ENCODE measurements at regions not wholly inside any gene's neighbourhood (a gene's known extent, or its start where the extent isn't known, plus 50 kb on each side); places are given as distances from the start of the nearest gene placed in this dataset.

DNA sequence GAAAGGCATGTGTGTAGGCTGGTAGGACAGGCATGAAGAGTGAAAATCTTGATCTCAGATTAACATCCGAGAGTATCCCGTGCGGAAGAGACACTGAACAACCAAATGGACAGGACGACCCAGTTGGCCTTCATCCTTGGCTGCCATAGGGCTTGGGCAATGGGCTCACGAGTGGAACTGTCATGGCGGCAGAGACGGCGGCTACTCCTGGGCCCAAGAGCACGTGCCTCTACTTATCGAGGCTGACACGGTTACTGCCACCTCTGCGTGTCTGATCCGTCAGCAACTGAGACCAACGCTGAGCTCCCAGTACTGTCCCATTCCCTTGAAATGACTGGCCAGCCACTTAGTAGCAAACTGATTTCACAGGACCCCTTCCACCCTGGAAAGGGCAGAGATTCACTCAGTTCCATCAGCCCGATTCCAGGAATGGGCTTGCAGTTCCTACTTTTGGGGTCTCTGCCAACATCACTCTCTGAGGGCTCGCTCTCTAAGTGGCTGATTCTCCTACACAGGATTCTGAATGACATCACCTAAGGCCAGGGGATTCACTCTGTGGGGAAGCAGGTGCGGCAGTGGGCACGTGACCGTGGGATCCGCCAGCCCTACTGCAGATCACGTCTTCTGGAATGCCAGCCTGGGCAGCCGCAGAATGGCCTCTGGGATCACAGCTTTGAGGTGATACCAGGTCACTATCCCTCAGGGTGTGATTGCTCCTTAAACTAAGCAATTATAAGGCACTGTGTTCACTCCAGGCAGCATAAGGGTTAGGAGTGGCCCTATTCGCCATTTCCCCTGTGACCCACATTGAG, 97.8 kb downstream of the RPS6KA4 start (continued):
- TF ChIP-seq, protein P1, sequence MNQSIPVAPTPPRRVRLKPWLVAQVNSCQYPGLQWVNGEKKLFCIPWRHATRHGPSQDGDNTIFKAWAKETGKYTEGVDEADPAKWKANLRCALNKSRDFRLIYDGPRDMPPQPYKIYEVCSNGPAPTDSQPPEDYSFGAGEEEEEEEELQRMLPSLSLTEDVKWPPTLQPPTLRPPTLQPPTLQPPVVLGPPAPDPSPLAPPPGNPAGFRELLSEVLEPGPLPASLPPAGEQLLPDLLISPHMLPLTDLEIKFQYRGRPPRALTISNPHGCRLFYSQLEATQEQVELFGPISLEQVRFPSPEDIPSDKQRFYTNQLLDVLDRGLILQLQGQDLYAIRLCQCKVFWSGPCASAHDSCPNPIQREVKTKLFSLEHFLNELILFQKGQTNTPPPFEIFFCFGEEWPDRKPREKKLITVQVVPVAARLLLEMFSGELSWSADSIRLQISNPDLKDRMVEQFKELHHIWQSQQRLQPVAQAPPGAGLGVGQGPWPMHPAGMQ (IDR thresholded peaks at IDR 0.05; ENCODE audit: borderline replicate concordance) = no peak
- TF ChIP-seq ETV6 (conservative IDR thresholded peaks at IDR 0.05 in 1 of 2, IDR thresholded peaks at IDR 0.05 in 1 of 2; ENCODE audit: borderline replicate concordance in 1 of 2, low read depth in 1 of 2) (no peak), ZNF592 (IDR thresholded peaks at IDR 0.05) (no peak), DPF2 (IDR thresholded peaks at IDR 0.05) (no peak)

- no peaks in the 10 kb centered on the region for H3K36me3 ChIP-seq (ENCODE audit: control insufficient read depth in 2 of 2, insufficient read depth in 2 of 2, low read length in 1 of 2)
- POLR2A ChIA-PET = no interaction called here
- no peak overlapping the region for H3K4me2 ChIP-seq (ENCODE audit: control insufficient read depth, insufficient read depth)
- intact Hi-C loops (cut with micrococcal nuclease; ENCODE audit: unreplicated experiment) = no loop called here
- DNase-seq (ENCODE audit: low read depth, low spot score) = no peak
- H4K20me1 ChIP-seq (ENCODE audit: control insufficient read depth, insufficient read depth) = no peaks in the 10 kb centered on the region
- no peak overlapping the region for H3K9ac ChIP-seq (ENCODE audit: control insufficient read depth, insufficient read depth, low read length)
- H2AFZ ChIP-seq (ENCODE audit: control insufficient read depth, low read depth, low read length) = no peak overlapping the region
- in situ Hi-C loops (cut with MboI) = no loop called here
- ATAC-seq = no peak
- H3K4me1 ChIP-seq (ENCODE audit: control insufficient read depth, insufficient read depth, low read length) = no peaks in the 10 kb centered on the region
- no peaks in the 10 kb centered on the region for H3K79me2 ChIP-seq (ENCODE audit: control insufficient read depth, insufficient read depth, low read length)
- no peak overlapping the region for H3K4me3 ChIP-seq
- no peak overlapping the region for H3K27ac ChIP-seq (ENCODE audit: control insufficient read depth, insufficient read depth)
- SMC1A ChIA-PET (ENCODE audit: uncharacterized antibody, unreplicated experiment) = no interaction called here
- BruUV-seq (replicated peaks) = no TSS peak
- no peaks in the 10 kb centered on the region; a peak in 1 of 4 replicates for H3K27me3 ChIP-seq (replicated peaks in 1 of 2; ENCODE audit: control insufficient read depth in 2 of 2, insufficient read depth in 2 of 2, low read length in 1 of 2)
- RAD21 ChIA-PET (ENCODE audit: unreplicated experiment) = no interaction called here
- 21% methylated on average over 12 of the region's 12 CpGs for WGBS (ENCODE audit: insufficient coverage, insufficient replicate concordance, low lambda C conversion rate, missing lambda C conversion rate)
- H3K9me3 ChIP-seq (replicated peaks; ENCODE audit: control insufficient read depth, insufficient read depth, low read length) = no peaks in the 10 kb centered on the region
- CTCF ChIA-PET = interaction anchor here (3.3 kb wide), 1 partner anchor 8 kb away, joined by 20 read pairs; no protein-coding TSS in a partner anchor
- no peak for FAIRE-seq
- TF ChIP-seq MYC (IDR thresholded peaks at IDR 0.05; ENCODE audit: insufficient read depth, insufficient read length, insufficient replicate concordance, low read length, severe bottlenecking) = no peak
- TF ChIP-seq ZNF622 (IDR thresholded peaks at IDR 0.05) = no peak
- TF ChIP-seq, protein P2, sequence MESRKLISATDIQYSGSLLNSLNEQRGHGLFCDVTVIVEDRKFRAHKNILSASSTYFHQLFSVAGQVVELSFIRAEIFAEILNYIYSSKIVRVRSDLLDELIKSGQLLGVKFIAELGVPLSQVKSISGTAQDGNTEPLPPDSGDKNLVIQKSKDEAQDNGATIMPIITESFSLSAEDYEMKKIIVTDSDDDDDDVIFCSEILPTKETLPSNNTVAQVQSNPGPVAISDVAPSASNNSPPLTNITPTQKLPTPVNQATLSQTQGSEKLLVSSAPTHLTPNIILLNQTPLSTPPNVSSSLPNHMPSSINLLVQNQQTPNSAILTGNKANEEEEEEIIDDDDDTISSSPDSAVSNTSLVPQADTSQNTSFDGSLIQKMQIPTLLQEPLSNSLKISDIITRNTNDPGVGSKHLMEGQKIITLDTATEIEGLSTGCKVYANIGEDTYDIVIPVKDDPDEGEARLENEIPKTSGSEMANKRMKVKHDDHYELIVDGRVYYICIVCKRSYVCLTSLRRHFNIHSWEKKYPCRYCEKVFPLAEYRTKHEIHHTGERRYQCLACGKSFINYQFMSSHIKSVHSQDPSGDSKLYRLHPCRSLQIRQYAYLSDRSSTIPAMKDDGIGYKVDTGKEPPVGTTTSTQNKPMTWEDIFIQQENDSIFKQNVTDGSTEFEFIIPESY (IDR thresholded peaks at IDR 0.05) = no peak
- TF ChIP-seq SUZ12 (IDR thresholded peaks at IDR 0.05; ENCODE audit: unreplicated experiment) = no peak
- TF ChIP-seq BRCA1 (IDR thresholded peaks at IDR 0.05; ENCODE audit: low read depth, low read length) = no peak
- TF ChIP-seq DPF2 (IDR thresholded peaks at IDR 0.05) = no peak
- no peak for TF ChIP-seq MTA2 (IDR thresholded peaks at IDR 0.05; ENCODE audit: low read depth)
- TF ChIP-seq POLR2AphosphoS2 (IDR thresholded peaks at IDR 0.05; ENCODE audit: low read depth, low read length) = no peak
- TF ChIP-seq YBX1 (IDR thresholded peaks at IDR 0.05) = no peak
- TF ChIP-seq YY1 (IDR thresholded peaks at IDR 0.05; ENCODE audit: low read depth, low read length) = no peak
- TF ChIP-seq SP1 (IDR thresholded peaks at IDR 0.05; ENCODE audit: low read depth, low read length) = no peak
- no peak for TF ChIP-seq JUNB (IDR thresholded peaks at IDR 0.05)
These were observed 98.2 kb upstream of the SLC22A11 start for GRCh38 chr11:64457416-64458010.

Measured in GM12878 (cell line).